Memory B cell (primary cell): ENCODE measurements at regions not wholly inside any gene's neighbourhood (a gene's known extent, or its start where the extent isn't known, plus 50 kb on each side); places are given as distances from the start of the nearest gene placed in this dataset.
"Not testable (repeated sequence)": the region's sequence is repeated elsewhere in the genome, so short reads cannot be mapped to it uniquely, and the experiment has no call there.

Experiments used
- ATAC-seq: fragments of 150-1000 bp; cut with Tn5 transposase; 2 replicates; pipeline ENCODE4 v1.10.0; 2021; ENCODE audit warnings: low read depth, mild to moderate bottlenecking, moderate library complexity
- DNase-seq, 2 donors: peaks; one replicate each; pipeline ENCODE4 v3.0.0; 2022; ENCODE audit warnings: low spot score in 2 of 2
- H3K27ac Mint-ChIP-seq: one replicate; pipeline ENCODE4 v1.8.0; 2022; ENCODE audit warnings: mild to moderate bottlenecking, moderate library complexity, mixed read lengths
- H3K27me3 Mint-ChIP-seq: one replicate; pipeline ENCODE4 v1.8.0; 2022; ENCODE audit warnings: mixed read lengths
- H3K36me3 Mint-ChIP-seq: one replicate; pipeline ENCODE4 v1.8.0; 2022; ENCODE audit warnings: mild to moderate bottlenecking, mixed read lengths
- H3K4me1 Mint-ChIP-seq: one replicate; pipeline ENCODE4 v1.8.0; 2022; ENCODE audit warnings: mixed read lengths
- H3K4me3 Mint-ChIP-seq: one replicate; pipeline ENCODE4 v1.8.0; 2022; ENCODE audit warnings: mild to moderate bottlenecking, moderate library complexity, mixed read lengths
- H3K9me3 Mint-ChIP-seq: one replicate; pipeline ENCODE4 v1.8.0; 2022; ENCODE audit warnings: mixed read lengths

GRCh38 chrY:7588176-7588575, 676.6 kb upstream of the AMELY start:
- not testable (repeated sequence) for H3K9me3 Mint-ChIP-seq, H3K27me3 Mint-ChIP-seq, H3K4me1 Mint-ChIP-seq, DNase-seq, H3K4me3 Mint-ChIP-seq, ATAC-seq, H3K36me3 Mint-ChIP-seq, H3K27ac Mint-ChIP-seq

DNA sequence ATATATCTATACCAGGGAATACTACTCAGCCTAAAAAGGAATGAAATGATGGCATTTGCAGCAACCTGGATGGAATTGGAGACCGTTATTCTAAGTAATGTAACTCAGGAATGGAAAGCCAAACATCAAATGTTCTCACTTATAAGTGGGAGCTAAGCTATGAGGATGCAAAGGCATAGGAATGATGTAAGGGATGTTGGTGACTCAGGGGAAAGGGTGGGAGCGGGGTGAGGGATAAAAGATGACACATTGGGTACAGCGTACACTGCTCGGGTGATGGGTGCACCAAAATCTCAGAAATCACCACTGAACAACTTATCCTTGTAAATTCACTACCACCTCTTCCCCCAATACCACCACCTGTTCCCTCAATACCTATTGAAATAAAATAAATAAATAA, 651.0 kb upstream of the AMELY start:
- H3K27me3 Mint-ChIP-seq: peaks cover 11% of the 10 kb centered on the region
- no peak for DNase-seq
- no peaks in the 10 kb centered on the region for H3K36me3 Mint-ChIP-seq
- H3K27ac Mint-ChIP-seq: no peak overlapping the region
- peaks cover 13% of the 10 kb centered on the region for H3K4me1 Mint-ChIP-seq
- ATAC-seq: no peak
- H3K4me3 Mint-ChIP-seq: no peak overlapping the region
- H3K9me3 Mint-ChIP-seq: peaks cover 10% of the 10 kb centered on the region

- peaks cover 9% of the 10 kb centered on the region for H3K9me3 Mint-ChIP-seq
Observed at GRCh38 chrY:7557675-7558074, 646.1 kb upstream of the AMELY start.

DNA sequence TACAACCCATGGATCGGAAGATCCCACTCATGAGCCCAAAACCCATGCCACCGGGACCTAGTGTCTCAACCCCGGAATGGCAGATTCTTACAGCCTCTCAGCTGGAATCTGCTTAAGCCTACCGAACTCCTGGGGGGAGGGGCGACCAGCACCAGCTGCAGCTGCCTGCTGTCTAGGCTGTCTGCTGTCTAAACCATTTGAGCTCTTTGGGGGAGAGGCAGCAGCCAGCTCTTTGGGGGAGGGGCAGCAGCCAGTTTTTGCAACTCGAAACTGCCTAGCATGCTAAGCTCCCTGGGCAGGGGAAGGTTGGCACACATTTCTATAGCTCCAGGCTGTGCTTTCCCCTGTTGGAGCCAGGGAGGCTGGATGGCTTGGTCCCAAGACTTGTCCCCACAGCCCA, 643.5 kb upstream of the AMELY start:
- DNase-seq (no peak), ATAC-seq (no peak)
- no peak overlapping the region for H3K27ac Mint-ChIP-seq
- peaks cover 9% of the 10 kb centered on the region for H3K9me3 Mint-ChIP-seq
- peaks cover 4% of the 10 kb centered on the region for H3K27me3 Mint-ChIP-seq
- H3K4me1 Mint-ChIP-seq: no peaks in the 10 kb centered on the region
- H3K36me3 Mint-ChIP-seq: no peaks in the 10 kb centered on the region
- no peak overlapping the region for H3K4me3 Mint-ChIP-seq

More at GRCh38 chrY:7557675-7558074, 646.1 kb upstream of the AMELY start:
- no peak for DNase-seq
- Mint-ChIP-seq H3K4me1 (peaks cover 13% of the 10 kb centered on the region), H3K36me3 (no peaks in the 10 kb centered on the region), H3K27me3 (peaks cover 9% of the 10 kb centered on the region), H3K4me3 (no peak overlapping the region), H3K27ac (no peak overlapping the region)
- ATAC-seq: no peak

- H3K36me3 Mint-ChIP-seq: no peaks in the 10 kb centered on the region
- H3K9me3 Mint-ChIP-seq: no peaks in the 10 kb centered on the region
- DNase-seq: no peak
- no peak for ATAC-seq
- H3K4me3 Mint-ChIP-seq: no peak overlapping the region
- no peaks in the 10 kb centered on the region for H3K4me1 Mint-ChIP-seq
- no peak overlapping the region for H3K27ac Mint-ChIP-seq
- H3K27me3 Mint-ChIP-seq: peaks cover 1% of the 10 kb centered on the region
Observed at GRCh38 chrY:7545060-7545459, 633.5 kb upstream of the AMELY start.

DNA sequence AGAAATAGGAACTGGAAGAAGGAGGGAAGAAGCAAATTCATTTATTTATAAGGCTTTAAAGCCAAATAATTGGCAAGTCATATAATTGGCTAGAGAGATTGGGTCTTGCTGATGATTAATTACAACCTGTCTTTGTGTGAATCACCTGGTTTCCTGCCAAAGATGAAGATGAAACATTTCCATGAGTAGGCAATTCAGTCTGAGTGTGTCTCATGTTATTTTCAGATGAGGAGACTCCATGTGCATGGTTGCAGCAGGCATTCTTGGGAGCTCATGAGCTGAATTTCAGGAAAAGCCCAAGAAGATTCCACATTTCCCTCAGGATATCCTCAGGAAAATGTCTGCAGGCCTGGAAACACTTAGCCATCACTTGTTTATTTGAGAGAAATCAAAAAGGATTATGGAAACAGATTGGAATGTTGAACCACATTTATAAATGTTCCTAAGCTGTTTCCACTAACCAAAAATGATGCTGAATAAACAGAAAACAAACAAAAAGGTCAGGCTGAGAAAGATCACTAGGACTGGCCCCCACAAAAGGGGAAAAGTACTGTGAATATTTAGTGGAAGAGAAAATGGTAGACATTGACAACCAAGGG, 632.7 kb upstream of the AMELY start:
- DNase-seq: no peak
- H3K9me3 Mint-ChIP-seq: no peaks in the 10 kb centered on the region
- H3K27ac Mint-ChIP-seq: no peak overlapping the region
- ATAC-seq: no peak
- H3K27me3 Mint-ChIP-seq: peaks cover 1% of the 10 kb centered on the region
- no peaks in the 10 kb centered on the region for H3K36me3 Mint-ChIP-seq
- no peaks in the 10 kb centered on the region for H3K4me1 Mint-ChIP-seq
- H3K4me3 Mint-ChIP-seq: no peak overlapping the region

GRCh38 chrY:7543506-7543905, 632.0 kb upstream of the AMELY start:
- H3K4me3 Mint-ChIP-seq: no peak overlapping the region
- no peak for DNase-seq
- H3K9me3 Mint-ChIP-seq: no peaks in the 10 kb centered on the region
- peaks cover 1% of the 10 kb centered on the region for H3K27me3 Mint-ChIP-seq
- no peak for ATAC-seq
- no peaks in the 10 kb centered on the region for H3K4me1 Mint-ChIP-seq
- no peaks in the 10 kb centered on the region for H3K36me3 Mint-ChIP-seq
- H3K27ac Mint-ChIP-seq: no peak overlapping the region

DNA sequence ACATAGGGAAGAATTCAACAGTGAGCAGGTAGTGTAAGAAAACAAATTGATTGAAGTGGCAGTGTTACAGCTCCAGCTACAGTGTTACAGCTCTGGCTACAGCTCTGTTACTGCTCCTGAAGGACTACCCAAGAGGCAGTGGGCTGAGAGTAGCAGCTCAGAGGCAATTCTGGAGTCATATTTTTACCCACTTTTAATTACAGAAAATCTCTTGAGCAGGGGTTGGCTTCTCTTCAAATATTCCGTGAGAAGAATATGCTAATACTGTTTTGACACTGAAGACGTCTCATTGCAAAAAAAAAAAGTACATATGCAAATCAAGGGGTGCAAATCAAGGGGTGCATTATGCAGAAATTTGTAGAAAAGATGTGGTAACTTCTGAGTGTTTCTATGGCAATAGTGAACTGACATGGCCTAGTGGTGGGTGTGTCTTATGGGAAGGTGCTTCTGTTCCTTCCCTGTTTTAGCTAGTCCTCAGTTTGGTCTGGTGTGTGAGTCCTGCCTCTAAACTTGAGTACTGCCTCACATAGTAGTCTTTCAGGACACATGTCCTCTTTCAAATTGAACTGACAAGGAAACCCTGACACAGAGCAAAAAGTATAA, 630.8 kb upstream of the AMELY start:
- no peaks in the 10 kb centered on the region for H3K4me1 Mint-ChIP-seq
- no peaks in the 10 kb centered on the region for H3K9me3 Mint-ChIP-seq
- ATAC-seq (no peak), DNase-seq (no peak)
- H3K27ac Mint-ChIP-seq: no peak overlapping the region
- no peak overlapping the region for H3K4me3 Mint-ChIP-seq
- H3K36me3 Mint-ChIP-seq: no peaks in the 10 kb centered on the region
- H3K27me3 Mint-ChIP-seq: peaks cover 1% of the 10 kb centered on the region

DNA sequence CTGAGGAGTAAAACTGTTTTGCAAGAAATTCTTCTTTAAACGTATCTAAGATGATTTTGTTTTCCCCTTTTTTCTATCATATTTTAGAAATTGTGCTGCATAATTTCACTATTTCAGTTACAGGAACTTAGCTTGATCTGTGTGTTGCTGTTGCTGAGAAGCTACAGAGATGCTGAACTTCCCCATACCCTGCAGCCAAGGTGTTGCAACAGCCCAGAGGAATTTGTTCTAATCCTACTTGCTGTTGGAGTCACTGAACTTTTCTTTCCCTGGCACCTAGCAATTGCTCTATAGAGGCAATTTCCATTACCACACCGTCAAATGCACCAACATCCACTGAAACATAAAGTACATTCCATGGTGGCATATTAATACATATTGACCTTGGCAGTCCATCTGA, 617.8 kb upstream of the AMELY start:
- Mint-ChIP-seq H3K27me3 (peaks cover 3% of the 10 kb centered on the region), H3K9me3 (no peaks in the 10 kb centered on the region), H3K36me3 (no peaks in the 10 kb centered on the region), H3K27ac (no peak overlapping the region), H3K4me3 (no peak overlapping the region), H3K4me1 (no peaks in the 10 kb centered on the region)
- DNase-seq (no peak), ATAC-seq (no peak)

- H3K4me1 Mint-ChIP-seq, H3K4me3 Mint-ChIP-seq, ATAC-seq, H3K36me3 Mint-ChIP-seq, DNase-seq, H3K9me3 Mint-ChIP-seq, H3K27me3 Mint-ChIP-seq, H3K27ac Mint-ChIP-seq: not testable (repeated sequence)
Observed at GRCh38 chrY:7527568-7527967, 616.0 kb upstream of the AMELY start.

- Mint-ChIP-seq H3K4me1 (peaks cover 3% of the 10 kb centered on the region), H3K27me3 (peaks cover 2% of the 10 kb centered on the region), H3K27ac (no peak overlapping the region), H3K9me3 (peaks cover 2% of the 10 kb centered on the region), H3K4me3 (no peak overlapping the region), H3K36me3 (no peaks in the 10 kb centered on the region)
- ATAC-seq (no peak), DNase-seq (no peak)
Observed at GRCh38 chrY:7518387-7518786, 606.8 kb upstream of the AMELY start.

- H3K36me3 Mint-ChIP-seq: no peaks in the 10 kb centered on the region
Observed at GRCh38 chrY:7516268-7516667, 604.7 kb upstream of the AMELY start.

GRCh38 chrY:7515812-7516211, 604.3 kb upstream of the AMELY start:
- ATAC-seq: no peak

More at GRCh38 chrY:7516268-7516667, 604.7 kb upstream of the AMELY start:
- ATAC-seq: no peak
- Mint-ChIP-seq H3K27ac (no peak overlapping the region), H3K27me3 (peaks cover 2% of the 10 kb centered on the region), H3K9me3 (peaks cover 2% of the 10 kb centered on the region), H3K4me3 (no peak overlapping the region), H3K4me1 (peaks cover 3% of the 10 kb centered on the region)
- no peak for DNase-seq

GRCh38 chrY:7502896-7503295, 591.3 kb upstream of the AMELY start:
- no peak for DNase-seq
- H3K4me1 Mint-ChIP-seq: no peaks in the 10 kb centered on the region
- H3K4me3 Mint-ChIP-seq: no peak overlapping the region
- H3K36me3 Mint-ChIP-seq: peaks cover 2% of the 10 kb centered on the region
- ATAC-seq: no peak
- H3K27ac Mint-ChIP-seq: no peak overlapping the region
- peaks cover 10% of the 10 kb centered on the region for H3K9me3 Mint-ChIP-seq
- peaks cover 9% of the 10 kb centered on the region for H3K27me3 Mint-ChIP-seq

More at GRCh38 chrY:7515812-7516211, 604.3 kb upstream of the AMELY start:
- no peak overlapping the region for H3K27ac Mint-ChIP-seq
- peaks cover 2% of the 10 kb centered on the region for H3K27me3 Mint-ChIP-seq
- peaks cover 3% of the 10 kb centered on the region for H3K4me1 Mint-ChIP-seq
- no peak for DNase-seq
- H3K4me3 Mint-ChIP-seq: no peak overlapping the region
- H3K9me3 Mint-ChIP-seq: peaks cover 2% of the 10 kb centered on the region
- no peaks in the 10 kb centered on the region for H3K36me3 Mint-ChIP-seq

DNA sequence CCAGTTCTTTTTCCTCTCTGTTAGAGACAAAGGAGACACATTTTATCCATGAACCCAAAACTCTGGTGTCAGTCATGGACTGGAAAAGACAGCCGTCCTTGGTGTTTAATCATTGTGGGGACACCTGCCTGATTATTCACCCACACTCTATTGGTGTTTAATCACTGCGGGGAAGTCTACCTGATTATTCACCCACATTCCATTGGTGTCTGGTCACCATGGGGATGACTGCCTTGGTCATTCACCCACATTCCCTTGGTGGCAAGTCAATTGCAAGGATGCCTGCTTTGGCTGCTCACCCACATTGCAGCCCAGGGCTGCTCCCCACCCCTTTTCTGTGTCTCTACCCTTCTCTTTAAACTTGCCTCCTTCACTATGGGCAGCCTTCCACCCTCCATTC, 589.7 kb upstream of the AMELY start:
- H3K27me3 Mint-ChIP-seq: peaks cover 10% of the 10 kb centered on the region
- DNase-seq (no peak), ATAC-seq (no peak)
- peaks cover 2% of the 10 kb centered on the region for H3K36me3 Mint-ChIP-seq
- no peak overlapping the region for H3K27ac Mint-ChIP-seq
- H3K9me3 Mint-ChIP-seq: peaks cover 10% of the 10 kb centered on the region
- H3K4me1 Mint-ChIP-seq: no peaks in the 10 kb centered on the region
- H3K4me3 Mint-ChIP-seq: no peak overlapping the region
